Erythroblast (primary cell): ENCODE measurements at regions not wholly inside any gene's neighbourhood (a gene's known extent, or its start where the extent isn't known, plus 50 kb on each side); places are given as distances from the start of the nearest gene placed in this dataset.

ENCODE experiments used
- GATA1 ChIP-seq: IDR thresholded peaks from 2 replicates; pipeline ENCODE4 v1.6.1; 2011; ENCODE audit warnings: low read depth, mild to moderate bottlenecking, control low read depth, low read length, moderate library complexity
- POLR2A ChIP-seq: IDR thresholded peaks from 2 replicates; pipeline ENCODE4 v1.6.1; 2011; ENCODE audit warnings: mild to moderate bottlenecking, low read length

GRCh38 chr1:177620636-177621190, 349.1 kb downstream of the SEC16B start:
- TF ChIP-seq POLR2A (no peak), GATA1 (no peak)
